ENCODE measurements at regions not wholly inside any gene's neighbourhood (a gene's known extent, or its start where the extent isn't known, plus 50 kb on each side); places are given as distances from the start of the nearest gene placed in this dataset.

DNA sequence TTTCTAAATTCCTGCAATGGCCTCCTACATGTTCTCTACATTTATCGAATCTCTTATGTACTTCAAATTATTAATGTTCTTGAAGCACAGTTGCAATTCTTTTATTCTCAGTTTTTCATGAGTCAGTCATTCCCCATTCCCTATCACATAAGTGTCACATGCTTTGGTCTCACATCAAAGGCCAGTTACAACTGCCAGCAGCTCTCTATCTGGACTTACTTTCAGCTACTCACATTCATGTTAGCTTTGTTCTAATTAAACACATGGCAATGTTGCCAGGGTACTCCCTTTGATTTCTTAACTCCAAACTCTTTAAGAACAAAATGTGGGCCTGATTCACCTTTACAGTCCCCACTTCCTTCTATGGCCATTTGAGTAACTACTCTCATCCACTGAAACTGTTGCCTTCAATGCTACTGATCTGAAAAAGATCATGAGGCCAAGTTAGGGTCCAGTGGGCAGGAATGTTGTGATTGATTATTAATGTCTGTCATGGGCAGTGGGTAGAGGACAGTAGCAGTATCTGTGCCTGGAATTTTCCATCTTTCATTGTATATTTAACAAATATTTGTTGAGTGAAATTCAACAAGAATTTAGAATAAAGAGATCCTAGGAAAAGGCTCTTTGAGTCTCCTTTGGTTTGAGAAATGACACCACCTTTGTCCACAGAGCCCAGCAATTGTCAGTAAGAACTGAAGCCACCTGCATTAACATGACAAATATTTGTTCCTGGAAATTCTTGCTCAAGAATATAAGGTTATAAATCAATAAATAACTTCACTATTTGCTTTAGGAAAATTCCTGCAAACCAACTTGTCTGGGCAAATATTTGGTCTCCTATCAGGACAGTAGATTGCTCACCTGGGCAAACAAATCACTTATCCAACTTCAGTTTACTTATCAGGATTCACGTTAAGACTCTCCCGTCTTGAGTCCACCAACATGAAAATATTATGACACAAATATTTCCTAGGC is 153.6 kb upstream of the SAMSN1 start:
- DNase-seq (ENCODE audit: extremely low read depth in 1 of 11, low read depth in 9 of 11, low spot score in 4 of 11), result no peak

DNA sequence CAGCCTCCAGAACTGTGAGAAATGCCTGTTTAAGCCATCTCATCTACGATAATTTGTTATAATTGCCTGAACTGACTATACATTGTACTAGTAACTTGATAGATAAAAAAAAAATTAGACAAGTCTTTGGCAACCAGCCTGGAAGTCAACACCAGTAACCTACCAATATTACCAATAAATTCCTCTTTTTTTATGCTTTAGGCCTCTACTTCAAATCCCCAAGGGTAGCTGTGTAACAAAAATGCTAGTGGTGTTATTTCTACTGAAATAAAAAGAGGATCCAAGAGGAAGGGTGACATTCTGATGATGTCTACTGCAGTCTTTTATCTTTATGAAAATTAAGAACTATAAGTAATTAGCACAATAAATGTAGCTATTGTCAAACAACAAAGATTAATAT is 151.7 kb upstream of the SAMSN1 start:
- no peak for DNase-seq (ENCODE audit: extremely low read depth in 1 of 11, low read depth in 9 of 11, low spot score in 4 of 11)

DNA sequence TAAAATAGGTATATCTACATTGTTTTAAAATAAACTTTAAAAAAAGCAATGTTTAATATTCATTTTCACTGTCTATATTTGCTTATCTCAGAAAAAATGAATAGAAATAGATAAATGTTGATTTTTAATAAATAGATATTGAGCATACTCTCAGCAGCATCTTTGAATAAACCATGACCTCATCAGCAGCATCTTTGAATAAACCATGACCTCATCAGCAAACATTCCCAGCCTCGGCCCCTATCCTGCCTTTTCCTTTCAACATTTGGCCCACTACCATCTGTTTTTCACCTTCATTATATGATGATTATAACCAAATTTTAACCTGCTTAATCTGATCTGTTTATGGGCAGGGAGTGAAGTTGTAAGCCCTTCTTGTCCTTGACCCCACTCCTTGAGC is 148.7 kb upstream of the SAMSN1 start:
- no peak for DNase-seq (ENCODE audit: extremely low read depth in 1 of 11, low read depth in 9 of 11, low spot score in 4 of 11)

GRCh38 chr21:14693997-14694396 is 147.9 kb upstream of the SAMSN1 start:
- no peak for DNase-seq (ENCODE audit: extremely low read depth in 1 of 11, low read depth in 9 of 11, low spot score in 4 of 11)

DNA sequence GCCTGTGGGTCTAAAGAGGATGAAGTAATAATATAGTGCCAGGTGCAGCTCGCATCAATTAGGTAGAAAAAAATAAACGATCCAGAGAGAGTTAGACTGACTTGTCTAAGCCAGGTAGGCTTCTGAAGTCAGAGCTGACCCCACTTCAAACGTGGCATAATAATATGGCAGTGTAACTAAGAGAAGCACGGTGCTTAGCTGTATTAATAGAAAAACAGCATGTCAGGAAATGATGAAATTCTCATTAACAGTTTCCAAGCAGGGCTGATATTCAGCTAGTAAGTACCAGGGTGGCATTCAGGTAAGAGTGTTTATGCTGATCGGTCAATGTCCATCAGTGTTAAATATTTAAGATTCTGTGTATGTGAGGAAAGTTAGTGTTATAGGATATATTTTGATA is 145.8 kb upstream of the SAMSN1 start:
- DNase-seq (ENCODE audit: extremely low read depth in 1 of 11, low read depth in 9 of 11, low spot score in 4 of 11), result no peak

DNA sequence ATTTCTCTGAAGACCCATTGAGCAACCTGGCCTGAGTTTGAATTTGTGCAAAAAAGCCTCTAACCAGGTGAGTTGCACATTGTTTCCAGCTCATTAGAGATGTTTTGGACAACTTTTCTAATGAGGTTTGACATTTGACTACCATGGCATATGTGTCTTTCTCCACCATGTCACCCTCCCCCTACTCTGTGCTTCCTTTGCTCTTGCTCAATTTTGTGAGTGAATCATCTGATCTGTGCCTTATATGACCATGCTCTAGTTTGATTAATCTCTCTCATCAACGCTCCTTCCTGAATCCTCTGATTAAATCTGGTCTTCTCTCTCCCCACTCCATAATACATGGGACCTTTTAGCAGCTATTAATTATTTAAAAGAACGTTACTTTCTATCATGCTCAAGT is 144.8 kb upstream of the SAMSN1 start:
- no peak for DNase-seq (ENCODE audit: extremely low read depth in 1 of 11, low read depth in 9 of 11, low spot score in 4 of 11)

- no peak for DNase-seq (ENCODE audit: extremely low read depth in 1 of 11, low read depth in 9 of 11, low spot score in 4 of 11)
Observed at GRCh38 chr21:14688936-14689335, 142.8 kb upstream of the SAMSN1 start.

GRCh38 chr21:14688412-14688811 is 142.3 kb upstream of the SAMSN1 start:
- DNase-seq (ENCODE audit: extremely low read depth in 1 of 11, low read depth in 9 of 11, low spot score in 4 of 11), result no peak

DNA sequence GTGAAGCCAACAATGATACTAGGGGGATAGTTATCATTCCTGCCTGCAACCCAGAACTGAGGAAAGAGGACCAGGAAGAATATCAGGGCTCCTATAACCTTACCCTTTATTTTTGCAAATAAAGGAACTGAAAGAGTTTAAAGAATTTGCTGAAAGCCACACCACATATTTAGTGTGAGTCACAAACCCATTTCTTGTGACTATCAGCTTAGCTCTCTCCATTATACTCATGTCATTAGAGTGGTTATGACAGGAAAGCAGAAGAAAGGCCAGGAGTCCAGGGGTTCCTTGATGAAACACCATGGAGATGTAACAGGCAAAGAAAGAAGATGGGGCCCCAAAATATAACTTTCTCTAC is 141.1 kb upstream of the SAMSN1 start:
- no peak for DNase-seq (ENCODE audit: extremely low read depth in 1 of 11, low read depth in 9 of 11, low spot score in 4 of 11)

DNA sequence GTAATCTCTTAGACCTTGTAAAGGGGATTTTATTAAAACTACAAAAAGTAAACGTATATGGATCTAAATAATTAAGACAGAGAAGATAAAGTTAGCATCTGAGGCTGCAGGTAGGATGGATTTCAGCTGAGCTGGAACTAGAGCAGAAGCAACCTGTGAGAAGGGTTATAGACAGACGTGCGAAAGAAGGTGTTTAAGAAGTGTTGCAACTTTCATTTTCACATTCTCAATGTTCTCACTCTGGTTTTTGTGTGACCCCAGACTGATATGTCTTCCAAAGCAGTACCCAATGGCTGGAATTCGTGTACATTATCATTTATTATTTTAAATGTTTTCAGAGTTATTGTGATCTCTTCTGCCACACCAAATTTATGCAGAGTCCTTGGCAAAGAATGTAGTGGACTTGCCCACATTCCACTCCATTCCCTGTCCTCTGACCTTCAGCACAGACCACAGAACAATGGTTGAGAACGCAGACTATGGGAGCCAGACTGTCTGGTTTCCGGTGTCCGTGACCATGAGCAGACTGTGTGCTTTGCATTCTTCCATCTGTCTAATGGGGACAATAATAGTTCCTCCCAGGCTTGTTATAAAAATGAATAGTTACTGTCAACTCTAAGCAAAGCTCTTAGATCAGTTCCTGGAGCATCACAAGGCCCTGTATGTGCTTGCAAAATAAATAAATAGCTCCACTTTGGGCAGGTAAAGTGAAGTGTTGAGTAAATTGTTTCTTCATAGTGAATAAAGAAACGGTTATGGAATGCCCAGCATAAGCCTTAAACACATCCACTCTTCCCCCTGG is 140.6 kb upstream of the SAMSN1 start:
- no peak for DNase-seq (ENCODE audit: extremely low read depth in 1 of 11, low read depth in 9 of 11, low spot score in 4 of 11)

GRCh38 chr21:14685568-14685967 is 139.5 kb upstream of the SAMSN1 start:
- DNase-seq (ENCODE audit: extremely low read depth in 1 of 11, low read depth in 9 of 11, low spot score in 4 of 11), result no peak

- DNase-seq (ENCODE audit: extremely low read depth in 1 of 11, low read depth in 9 of 11, low spot score in 4 of 11), result no peak
Observed at GRCh38 chr21:14684071-14684470, 138.0 kb upstream of the SAMSN1 start.

- no peak for DNase-seq (ENCODE audit: extremely low read depth in 1 of 11, low read depth in 9 of 11, low spot score in 4 of 11)
Observed at GRCh38 chr21:14683063-14683462, 136.9 kb upstream of the SAMSN1 start.

DNA sequence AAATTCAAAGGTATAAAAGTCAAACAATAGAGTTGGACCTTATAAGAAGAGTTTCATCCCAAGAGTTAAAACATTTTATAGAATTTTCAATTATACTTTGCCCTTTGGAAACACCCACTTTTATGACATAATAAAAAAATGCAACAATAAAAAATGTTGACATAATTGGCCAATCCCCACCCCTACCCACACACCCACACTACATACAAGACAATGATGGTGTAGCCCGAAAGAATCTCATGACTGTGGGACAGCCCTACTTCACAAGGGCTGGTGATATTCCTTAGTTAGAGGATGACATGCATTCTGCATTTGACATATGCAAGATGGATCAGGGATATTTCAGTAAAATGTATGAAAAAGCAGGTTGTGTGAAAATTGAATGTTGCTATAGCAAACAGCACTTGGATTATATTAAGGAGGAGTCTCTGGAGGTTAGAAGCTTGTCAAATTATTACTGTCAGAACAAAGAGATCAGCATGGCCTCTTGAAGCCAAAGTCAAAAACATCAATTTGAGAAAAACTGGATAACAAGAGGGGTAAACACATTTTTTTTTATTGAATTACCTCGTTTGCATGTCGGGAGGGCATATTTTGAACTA is 133.0 kb upstream of the SAMSN1 start:
- no peak for DNase-seq (ENCODE audit: extremely low read depth in 1 of 11, low read depth in 9 of 11, low spot score in 4 of 11)

GRCh38 chr21:14677639-14678179 is 131.6 kb upstream of the SAMSN1 start:
- no peak for DNase-seq (ENCODE audit: extremely low read depth in 1 of 11, low read depth in 9 of 11, low spot score in 4 of 11)

DNA sequence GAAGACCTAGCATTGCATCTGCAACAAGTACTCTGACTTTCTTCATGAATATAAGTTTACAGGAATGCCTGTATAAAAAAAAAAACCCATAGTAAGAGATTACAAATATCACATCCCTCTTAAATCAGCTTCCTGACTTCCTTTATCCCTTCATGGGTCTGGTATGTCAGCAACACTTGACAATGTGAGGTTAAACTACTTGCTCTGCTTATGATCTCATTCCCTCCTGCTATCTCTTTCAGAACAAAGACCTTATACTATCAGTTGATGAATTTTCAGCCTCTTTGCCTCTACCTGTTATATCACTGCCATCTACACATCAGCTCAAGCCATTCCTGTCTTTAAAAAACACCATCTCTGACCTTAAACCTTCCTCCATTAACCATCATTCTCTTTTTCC is 130.9 kb upstream of the SAMSN1 start:
- no peak for DNase-seq (ENCODE audit: extremely low read depth in 1 of 11, low read depth in 9 of 11, low spot score in 4 of 11)

DNA sequence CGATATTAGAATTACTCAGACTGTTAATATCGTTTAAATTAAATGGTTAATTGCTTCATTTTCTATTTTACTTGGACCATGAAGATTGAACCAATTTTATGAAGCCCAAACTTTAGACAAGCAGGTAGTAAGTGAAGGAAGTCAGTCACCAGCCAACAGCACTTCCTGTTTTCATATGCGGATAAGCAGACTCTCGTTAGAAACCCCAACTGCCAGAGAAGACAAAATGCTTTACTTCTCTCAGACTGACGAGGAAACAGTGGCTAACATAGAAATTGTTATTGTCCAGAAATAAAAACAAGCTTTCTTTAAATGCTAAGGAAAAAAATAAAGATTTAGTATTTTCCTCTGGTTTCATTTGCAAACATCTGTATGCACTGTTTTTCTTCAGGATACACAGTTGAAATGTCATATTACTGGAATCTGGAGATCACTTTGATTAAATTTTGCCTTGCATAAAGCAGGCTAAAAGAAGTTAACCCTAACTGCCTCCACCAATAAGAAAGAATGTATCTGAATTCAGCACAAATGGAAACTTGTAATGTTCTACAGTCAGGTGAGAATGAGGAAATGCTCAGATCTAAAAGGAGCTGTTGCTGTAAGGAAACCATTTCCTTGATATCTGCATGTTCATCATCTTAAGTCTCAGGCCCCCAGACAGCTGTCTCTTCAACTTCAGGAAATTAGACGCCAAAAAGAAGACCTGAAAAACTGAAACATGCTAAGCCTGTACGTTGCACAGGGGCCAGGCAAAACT is 129.8 kb upstream of the SAMSN1 start:
- DNase-seq (ENCODE audit: extremely low read depth in 1 of 11, low read depth in 9 of 11, low spot score in 4 of 11), result no peak

GRCh38 chr21:14673649-14674048 is 127.5 kb upstream of the SAMSN1 start:
- DNase-seq (ENCODE audit: extremely low read depth in 1 of 11, low read depth in 9 of 11, low spot score in 4 of 11), result no peak

DNA sequence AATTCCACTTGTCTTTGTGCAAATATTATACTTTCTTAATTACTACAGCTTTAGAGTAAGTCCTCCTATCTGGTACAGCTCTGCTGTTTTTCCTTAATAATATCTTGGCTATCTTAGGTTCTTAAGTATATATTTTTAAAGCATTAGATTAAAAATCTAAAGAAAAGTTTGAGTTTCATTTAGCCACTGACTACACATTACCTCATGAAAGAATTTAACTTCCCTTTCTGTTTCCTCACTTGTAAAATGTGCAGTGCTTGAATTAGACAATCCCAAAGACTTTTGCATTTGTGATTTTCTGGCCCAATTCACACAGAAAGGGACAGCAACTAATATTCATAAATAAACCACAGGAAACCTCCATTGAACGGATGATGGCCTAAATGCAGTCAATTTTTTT is 126.4 kb upstream of the SAMSN1 start:
- DNase-seq (ENCODE audit: extremely low read depth in 1 of 11, low read depth in 9 of 11, low spot score in 4 of 11), result no peak

Measured in renal cortex interstitium (tissue), 11 donors.